ENCODE measurements at regions not wholly inside any gene's neighbourhood (a gene's known extent, or its start where the extent isn't known, plus 50 kb on each side); places are given as distances from the start of the nearest gene placed in this dataset.

DNA sequence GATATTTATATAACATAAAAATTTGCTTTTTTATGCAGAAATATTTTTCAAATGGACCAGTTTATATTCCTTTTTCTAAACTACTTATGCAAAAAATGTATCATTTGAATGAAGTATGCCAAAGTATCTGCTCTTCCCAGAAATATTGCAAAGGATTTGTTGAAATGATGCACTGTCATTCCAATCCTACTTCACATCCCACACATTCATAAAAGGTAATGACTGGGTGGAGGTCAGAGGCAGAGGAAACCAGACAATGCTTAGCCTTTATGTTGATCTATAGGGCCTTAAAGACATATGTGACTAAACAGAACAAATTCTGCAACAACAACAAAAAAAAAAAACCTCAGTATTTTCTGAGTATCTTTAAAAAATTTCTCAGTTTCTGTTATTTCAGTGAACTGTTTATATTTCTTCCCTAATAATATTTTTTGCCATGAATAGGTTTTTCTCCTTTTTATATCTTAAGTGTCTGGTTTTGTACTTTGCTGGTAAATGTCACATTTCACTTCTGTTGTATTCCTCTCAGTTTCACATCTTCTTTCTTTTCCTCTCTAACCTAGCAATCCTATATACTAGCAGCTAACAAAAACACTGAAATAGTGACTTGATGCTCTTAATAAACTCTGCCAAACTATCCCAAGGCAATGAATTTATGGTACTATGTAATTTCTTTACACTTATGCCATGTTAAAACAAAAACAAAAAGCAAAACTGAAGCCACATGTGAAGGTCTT lies 374.1 kb downstream of the BCKDHB start:
- no peak for TF ChIP-seq EZH2 (IDR thresholded peaks at IDR 0.05)
- TF ChIP-seq POLR2AphosphoS5 (IDR thresholded peaks at IDR 0.05; ENCODE audit: borderline replicate concordance, low read depth, low read length) = no peak
- no peak for TF ChIP-seq FOXP2 (optimal IDR thresholded peaks at IDR 0.05; ENCODE audit: control extremely low read depth, extremely low read length, insufficient read depth)
